ENCODE measurements at regions not wholly inside any gene's neighbourhood (a gene's known extent, or its start where the extent isn't known, plus 50 kb on each side); places are given as distances from the start of the nearest gene placed in this dataset.

DNA sequence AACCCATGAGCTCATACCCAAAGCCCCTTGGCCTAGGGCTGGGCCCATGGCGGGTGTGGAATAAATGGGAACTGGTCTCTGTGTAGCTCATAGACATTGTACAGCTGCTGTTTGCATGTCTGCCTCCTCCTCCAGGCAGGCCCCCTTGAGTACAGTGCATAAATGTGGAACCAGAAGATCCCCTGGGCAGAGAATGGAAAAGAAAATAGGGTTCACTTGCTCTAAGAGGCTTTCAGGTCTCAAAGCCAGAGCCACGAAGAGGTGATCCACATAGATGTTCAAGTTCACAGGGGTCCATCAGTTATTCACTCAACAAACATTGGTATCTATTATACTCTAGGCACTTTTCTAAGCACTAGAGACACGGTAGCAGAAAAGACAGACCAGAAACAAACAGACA, 79.2 kb upstream of the CACNA1A start:
- 72 to 78% methylated on average over 3 of the region's 3 CpGs for WGBS, 2 donors
- Histone ChIP-seq H3K27me3 (ENCODE audit: control insufficient read depth in 1 of 2, insufficient read depth in 2 of 2, low read length in 1 of 2) (no peaks in the 10 kb centered on the region), H3K9me3 (ENCODE audit: control insufficient read depth, low read length) (no peaks in the 10 kb centered on the region), H3K36me3 (ENCODE audit: control insufficient read depth in 1 of 2, insufficient read depth in 2 of 2, low read length in 1 of 2) (no peaks in the 10 kb centered on the region), H3K4me1 (ENCODE audit: control insufficient read depth in 1 of 2, insufficient read depth in 2 of 2, low read length in 2 of 2) (no peaks in the 10 kb centered on the region), H3K27ac (ENCODE audit: low read depth in 1 of 2, low read length in 2 of 2) (no peak overlapping the region), H3K4me3 (ENCODE audit: low read length in 2 of 2) (no peak overlapping the region)
- ATAC-seq (ENCODE audit: low FRiP score): no peak
- intact Hi-C loops (cut with DNase I): loop anchor here (10.0 kb wide), 1 partner anchor 611 kb away; no protein-coding TSS in a partner anchor
- no peak for DNase-seq

DNA sequence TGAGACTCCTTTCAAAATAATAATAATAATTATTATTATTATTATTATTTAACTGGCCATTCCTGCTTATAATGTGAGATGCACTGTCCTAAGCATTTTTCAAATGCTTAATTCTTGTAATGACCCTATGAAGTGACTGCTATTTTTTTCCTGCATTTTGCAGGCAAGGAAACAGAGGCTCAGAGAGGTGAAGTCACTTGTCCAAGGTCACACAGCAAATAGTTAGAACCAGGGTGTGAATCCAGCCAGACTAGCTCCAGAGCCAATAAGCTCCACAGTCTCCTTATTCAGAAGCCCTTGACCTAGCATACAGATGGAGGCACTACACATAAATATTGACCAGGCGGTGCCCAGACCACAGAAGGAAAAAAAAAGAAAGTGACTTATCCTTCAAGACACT, 77.5 kb upstream of the CACNA1A start:
- no peak for ATAC-seq (ENCODE audit: low FRiP score)
- intact Hi-C loops (cut with DNase I): loop anchor here (10.0 kb wide), 1 partner anchor 609 kb away; no protein-coding TSS in a partner anchor
- H3K4me1 ChIP-seq (ENCODE audit: control insufficient read depth in 1 of 2, insufficient read depth in 2 of 2, low read length in 2 of 2): peaks cover 0 to 1% of the 10 kb centered on the region in 2 donors
- no peak for DNase-seq
- no peaks in the 10 kb centered on the region for H3K27me3 ChIP-seq (ENCODE audit: control insufficient read depth in 1 of 2, insufficient read depth in 2 of 2, low read length in 1 of 2)
- no peak overlapping the region for H3K4me3 ChIP-seq (ENCODE audit: low read length in 2 of 2)
- H3K9me3 ChIP-seq (ENCODE audit: control insufficient read depth, low read length): no peaks in the 10 kb centered on the region
- no peaks in the 10 kb centered on the region for H3K36me3 ChIP-seq (ENCODE audit: control insufficient read depth in 1 of 2, insufficient read depth in 2 of 2, low read length in 1 of 2)
- no peak overlapping the region for H3K27ac ChIP-seq (ENCODE audit: low read depth in 1 of 2, low read length in 2 of 2)
- 84 to 100% methylated on average over 1 of the region's 1 CpG for WGBS, 2 donors

DNA sequence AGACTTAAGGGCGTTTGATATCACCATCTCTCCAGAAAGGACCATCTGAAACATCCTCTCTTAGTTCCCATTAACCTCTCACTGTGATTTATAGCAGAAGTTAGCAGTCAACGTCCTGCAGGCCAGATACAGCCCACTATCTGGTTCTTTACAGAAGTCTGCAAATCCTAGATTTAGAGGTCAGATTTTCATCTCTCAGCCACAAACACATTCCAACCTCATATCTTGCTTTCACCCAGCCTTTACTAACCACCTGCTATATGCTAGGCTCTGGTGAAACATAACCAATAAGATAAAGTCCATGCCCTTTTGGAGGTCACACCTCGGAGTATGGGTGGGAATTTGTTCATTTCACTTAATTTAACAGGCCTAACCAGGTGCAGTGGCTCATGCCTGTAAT, 76.8 kb upstream of the CACNA1A start:
- Histone ChIP-seq H3K9me3 (ENCODE audit: control insufficient read depth, low read length) (no peaks in the 10 kb centered on the region), H3K27me3 (ENCODE audit: control insufficient read depth in 1 of 2, insufficient read depth in 2 of 2, low read length in 1 of 2) (no peaks in the 10 kb centered on the region), H3K4me1 (ENCODE audit: control insufficient read depth in 1 of 2, insufficient read depth in 2 of 2, low read length in 2 of 2) (peaks cover 0 to 1% of the 10 kb centered on the region in 2 donors), H3K4me3 (ENCODE audit: low read length in 2 of 2) (no peak overlapping the region), H3K36me3 (ENCODE audit: control insufficient read depth in 1 of 2, insufficient read depth in 2 of 2, low read length in 1 of 2) (no peaks in the 10 kb centered on the region), H3K27ac (ENCODE audit: low read depth in 1 of 2, low read length in 2 of 2) (no peak overlapping the region)
- no peak for DNase-seq
- intact Hi-C loops (cut with DNase I): loop anchor here (10.0 kb wide), 1 partner anchor 608 kb away; no protein-coding TSS in a partner anchor
- WGBS, 2 donors: 64 to 70% methylated on average over 3 of the region's 3 CpGs
- ATAC-seq (ENCODE audit: low FRiP score): no peak

DNA sequence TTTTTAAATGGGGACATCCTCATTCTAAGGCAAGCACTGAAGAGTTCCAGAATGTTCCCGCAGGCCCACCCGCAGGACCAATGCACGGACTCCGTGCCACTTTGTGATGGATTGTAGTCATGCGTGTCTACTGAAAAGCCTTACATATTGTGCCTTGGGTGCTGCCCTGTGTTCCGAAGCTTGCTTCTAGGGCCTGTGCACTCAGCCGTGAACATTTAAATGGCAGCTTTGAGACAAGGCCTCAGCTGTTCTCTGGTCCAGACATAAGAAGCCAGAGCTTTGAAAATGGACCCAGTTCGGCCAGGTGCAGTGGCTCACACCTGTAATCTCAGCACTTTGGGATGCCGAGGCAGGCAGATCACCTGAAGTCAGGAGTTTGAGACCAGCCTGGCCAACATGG, 75.3 kb upstream of the CACNA1A start:
- H3K4me1 ChIP-seq (ENCODE audit: control insufficient read depth in 1 of 2, insufficient read depth in 2 of 2, low read length in 2 of 2): peaks cover 0 to 1% of the 10 kb centered on the region in 2 donors
- intact Hi-C loops (cut with DNase I): loop anchor here (10.0 kb wide), 1 partner anchor 607 kb away; no protein-coding TSS in a partner anchor
- no peak overlapping the region for H3K27ac ChIP-seq (ENCODE audit: low read depth in 1 of 2, low read length in 2 of 2)
- peaks cover 2% of the 10 kb centered on the region for H3K9me3 ChIP-seq (ENCODE audit: control insufficient read depth, low read length)
- 93 to 94% methylated on average over 9 of the region's 9 CpGs for WGBS, 2 donors
- no peaks in the 10 kb centered on the region for H3K27me3 ChIP-seq (ENCODE audit: control insufficient read depth in 1 of 2, insufficient read depth in 2 of 2, low read length in 1 of 2)
- no peak overlapping the region for H3K4me3 ChIP-seq (ENCODE audit: low read length in 2 of 2)
- DNase-seq: no peak
- no peak for ATAC-seq (ENCODE audit: low FRiP score)
- no peaks in the 10 kb centered on the region for H3K36me3 ChIP-seq (ENCODE audit: control insufficient read depth in 1 of 2, insufficient read depth in 2 of 2, low read length in 1 of 2)

DNA sequence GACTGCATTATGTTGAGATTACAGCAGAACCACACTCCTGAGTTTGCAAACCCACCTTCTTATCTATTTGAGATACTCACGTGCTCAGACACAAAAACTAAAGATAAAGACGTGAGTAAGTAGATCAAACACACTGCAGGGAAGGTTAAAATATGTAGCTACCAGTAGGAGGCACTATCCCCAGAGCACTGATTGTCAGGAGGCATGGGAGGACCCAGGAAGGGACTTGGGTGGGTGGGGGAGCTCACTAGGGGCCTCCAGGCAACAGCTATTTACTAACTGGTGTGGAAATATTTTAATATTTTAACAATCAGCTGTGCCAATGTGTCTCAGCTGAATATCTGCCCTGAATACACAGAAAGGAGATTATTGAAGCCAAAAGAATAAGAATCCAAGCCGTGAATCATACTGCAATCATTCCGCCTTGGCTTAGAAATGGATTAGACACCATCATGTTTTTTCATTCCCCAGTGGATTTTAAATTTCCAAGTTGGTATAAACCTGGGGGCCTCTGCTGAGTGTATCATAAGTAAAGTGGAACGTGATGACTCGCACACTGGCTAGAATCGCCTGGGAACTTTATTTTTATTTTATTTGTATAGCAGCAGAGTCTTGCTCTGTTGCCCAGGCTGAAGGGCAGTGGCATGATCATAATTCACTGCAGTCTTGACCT, 73.2 kb upstream of the CACNA1A start:
- peaks cover 2% of the 10 kb centered on the region for H3K9me3 ChIP-seq (ENCODE audit: control insufficient read depth, low read length)
- 7 to 11% methylated on average over 7 of the region's 7 CpGs for WGBS, 2 donors
- no peak overlapping the region for H3K4me3 ChIP-seq (ENCODE audit: low read length in 2 of 2)
- no peaks in the 10 kb centered on the region for H3K36me3 ChIP-seq (ENCODE audit: control insufficient read depth in 1 of 2, insufficient read depth in 2 of 2, low read length in 1 of 2)
- intact Hi-C loops (cut with DNase I): loop anchor here (10.0 kb wide), 1 partner anchor 605 kb away; no protein-coding TSS in a partner anchor
- no peaks in the 10 kb centered on the region for H3K27me3 ChIP-seq (ENCODE audit: control insufficient read depth in 1 of 2, insufficient read depth in 2 of 2, low read length in 1 of 2)
- no peak for ATAC-seq (ENCODE audit: low FRiP score)
- no peak overlapping the region for H3K27ac ChIP-seq (ENCODE audit: low read depth in 1 of 2, low read length in 2 of 2)
- H3K4me1 ChIP-seq (ENCODE audit: control insufficient read depth in 1 of 2, insufficient read depth in 2 of 2, low read length in 2 of 2): peaks cover 0 to 1% of the 10 kb centered on the region in 2 donors
- DNase-seq: no peak

DNA sequence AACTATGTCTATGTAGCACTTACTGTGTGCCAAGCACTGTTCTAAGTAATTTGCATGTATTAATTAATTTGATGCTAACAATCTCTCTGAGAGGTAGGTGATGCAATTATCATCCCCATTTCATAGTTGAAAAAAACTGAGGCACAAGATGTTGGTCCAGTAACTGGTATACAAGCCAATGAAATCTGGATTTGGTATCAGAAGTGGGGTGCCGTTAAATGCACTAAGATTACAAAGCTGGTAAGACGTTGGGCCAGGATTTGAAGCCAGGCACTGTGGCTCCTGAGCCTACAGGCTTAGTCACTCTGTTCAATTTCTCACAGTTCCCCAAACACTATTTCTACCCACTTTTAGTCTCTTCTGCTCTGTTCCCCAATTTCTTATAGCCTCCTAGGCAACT, 70.4 kb upstream of the CACNA1A start:
- Histone ChIP-seq H3K27me3 (ENCODE audit: control insufficient read depth in 1 of 2, insufficient read depth in 2 of 2, low read length in 1 of 2) (no peaks in the 10 kb centered on the region), H3K36me3 (ENCODE audit: control insufficient read depth in 1 of 2, insufficient read depth in 2 of 2, low read length in 1 of 2) (no peaks in the 10 kb centered on the region), H3K4me1 (ENCODE audit: control insufficient read depth in 1 of 2, insufficient read depth in 2 of 2, low read length in 2 of 2) (peaks cover 0 to 1% of the 10 kb centered on the region in 2 donors), H3K9me3 (ENCODE audit: control insufficient read depth, low read length) (peaks cover 2% of the 10 kb centered on the region), H3K4me3 (ENCODE audit: low read length in 2 of 2) (no peak overlapping the region), H3K27ac (ENCODE audit: low read depth in 1 of 2, low read length in 2 of 2) (no peak overlapping the region)
- WGBS, 2 donors: 86 to 90% methylated on average over 2 of the region's 2 CpGs
- DNase-seq (no peak), ATAC-seq (ENCODE audit: low FRiP score) (no peak)
- intact Hi-C loops (cut with DNase I): no loop called here

DNA sequence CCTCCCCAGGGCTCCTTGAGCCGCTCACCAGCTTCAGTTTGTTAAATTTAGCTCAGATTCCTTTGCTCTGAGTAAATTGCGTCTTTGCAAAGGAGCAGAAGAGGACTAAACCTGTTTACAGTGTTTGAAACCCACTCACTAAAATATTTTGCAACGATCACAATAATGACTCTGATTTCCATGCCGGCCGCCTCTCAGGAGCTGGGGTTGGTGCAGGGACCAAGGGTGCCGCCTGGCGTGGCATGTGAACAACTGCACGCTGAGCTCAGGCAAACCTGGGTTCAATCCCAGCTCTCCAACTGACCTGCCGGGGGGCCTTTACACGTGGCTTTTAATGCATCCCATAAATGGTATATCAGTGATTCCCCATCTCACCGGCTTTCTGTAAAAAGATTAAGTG, 68.7 kb upstream of the CACNA1A start:
- Histone ChIP-seq H3K4me3 (ENCODE audit: low read length in 2 of 2) (no peak overlapping the region), H3K27ac (ENCODE audit: low read depth in 1 of 2, low read length in 2 of 2) (no peak overlapping the region), H3K4me1 (ENCODE audit: control insufficient read depth in 1 of 2, insufficient read depth in 2 of 2, low read length in 2 of 2) (no peaks in the 10 kb centered on the region), H3K9me3 (ENCODE audit: control insufficient read depth, low read length) (peaks cover 2% of the 10 kb centered on the region), H3K36me3 (ENCODE audit: control insufficient read depth in 1 of 2, insufficient read depth in 2 of 2, low read length in 1 of 2) (no peaks in the 10 kb centered on the region), H3K27me3 (ENCODE audit: control insufficient read depth in 1 of 2, insufficient read depth in 2 of 2, low read length in 1 of 2) (no peaks in the 10 kb centered on the region)
- 27 to 29% methylated on average over 11 of the region's 11 CpGs for WGBS, 2 donors
- no peak for ATAC-seq (ENCODE audit: low FRiP score)
- DNase-seq: no peak
- intact Hi-C loops (cut with DNase I): no loop called here

DNA sequence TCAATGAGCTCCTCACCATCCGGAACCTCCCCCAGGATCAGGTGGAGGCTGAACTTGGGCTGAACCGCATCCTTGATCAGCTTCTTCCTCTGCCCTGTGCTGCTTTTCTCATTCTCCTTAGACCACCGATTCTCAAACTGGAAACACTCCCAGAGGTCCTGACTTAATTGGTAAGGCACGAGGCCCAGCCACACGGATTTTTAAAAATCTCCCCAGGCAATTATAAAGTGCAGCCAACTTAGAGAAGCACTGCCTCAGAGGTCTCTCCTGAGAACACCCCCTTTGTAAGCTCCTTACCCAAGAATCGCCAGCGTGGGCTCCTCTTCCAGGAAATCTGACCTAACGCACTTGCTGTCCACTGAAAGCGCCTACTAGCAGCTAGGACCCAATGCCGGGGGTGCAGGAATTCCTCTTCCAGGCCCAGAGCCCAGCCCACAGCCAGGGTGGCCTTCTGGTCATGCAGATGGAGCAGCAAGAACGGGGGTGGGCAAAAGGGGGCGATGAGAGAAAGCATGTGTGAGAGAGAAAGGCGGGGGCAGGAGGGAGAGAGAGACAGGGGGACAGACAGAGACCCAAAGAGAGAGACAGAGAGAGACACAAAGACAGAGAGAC, 66.9 kb upstream of the CACNA1A start:
- Histone ChIP-seq H3K27me3 (ENCODE audit: control insufficient read depth in 1 of 2, insufficient read depth in 2 of 2, low read length in 1 of 2) (no peaks in the 10 kb centered on the region), H3K4me3 (ENCODE audit: low read length in 2 of 2) (no peak overlapping the region), H3K27ac (ENCODE audit: low read depth in 1 of 2, low read length in 2 of 2) (no peak overlapping the region), H3K36me3 (ENCODE audit: control insufficient read depth in 1 of 2, insufficient read depth in 2 of 2, low read length in 1 of 2) (no peaks in the 10 kb centered on the region), H3K4me1 (ENCODE audit: control insufficient read depth in 1 of 2, insufficient read depth in 2 of 2, low read length in 2 of 2) (no peaks in the 10 kb centered on the region), H3K9me3 (ENCODE audit: control insufficient read depth, low read length) (peaks cover 2% of the 10 kb centered on the region)
- ATAC-seq (ENCODE audit: low FRiP score): no peak
- no peak for DNase-seq
- intact Hi-C loops (cut with DNase I): no loop called here
- WGBS, 2 donors: 45 to 51% methylated on average over 13 of the region's 13 CpGs

DNA sequence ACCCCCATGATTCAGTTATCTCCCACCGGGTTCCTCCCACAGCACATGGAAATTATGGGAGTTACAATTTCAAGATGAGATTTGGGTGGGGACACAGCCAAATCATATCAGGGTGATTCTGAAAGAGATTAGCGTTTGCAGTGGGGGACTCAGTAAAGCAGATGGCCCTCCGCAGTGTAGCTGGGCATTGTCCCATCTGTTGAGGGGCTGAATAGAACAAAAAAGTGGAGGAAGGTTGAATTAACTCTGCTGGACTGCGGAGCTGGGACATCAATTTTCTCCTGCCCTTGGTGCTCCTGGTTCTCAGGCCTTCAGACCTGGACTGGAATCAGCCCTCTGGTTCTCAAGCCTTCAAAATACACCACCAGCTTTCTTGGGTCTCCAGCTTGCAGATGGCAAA, 55.2 kb upstream of the CACNA1A start:
- intact Hi-C loops (cut with DNase I): no loop called here
- H3K9me3 ChIP-seq (ENCODE audit: control insufficient read depth, low read length): peaks cover 7% of the 10 kb centered on the region
- no peak for ATAC-seq (ENCODE audit: low FRiP score)
- no peak overlapping the region for H3K27ac ChIP-seq (ENCODE audit: low read depth in 1 of 2, low read length in 2 of 2)
- no peak overlapping the region for H3K4me3 ChIP-seq (ENCODE audit: low read length in 2 of 2)
- no peaks in the 10 kb centered on the region for H3K4me1 ChIP-seq (ENCODE audit: control insufficient read depth in 1 of 2, insufficient read depth in 2 of 2, low read length in 2 of 2)
- peaks cover 0 to 2% of the 10 kb centered on the region in 2 donors for H3K27me3 ChIP-seq (ENCODE audit: control insufficient read depth in 1 of 2, insufficient read depth in 2 of 2, low read length in 1 of 2)
- DNase-seq: no peak
- no peaks in the 10 kb centered on the region for H3K36me3 ChIP-seq (ENCODE audit: control insufficient read depth in 1 of 2, insufficient read depth in 2 of 2, low read length in 1 of 2)
- WGBS, 2 donors: 81 to 85% methylated on average over 4 of the region's 4 CpGs

Data from aorta (tissue), 5 donors.